Vagina (tissue), 2 donors: ENCODE measurements at regions not wholly inside any gene's neighbourhood (a gene's known extent, or its start where the extent isn't known, plus 50 kb on each side); places are given as distances from the start of the nearest gene placed in this dataset.

Source experiments
- DNase-seq, 2 donors: peaks; one replicate each; pipeline ENCODE4 v3.0.0-alpha.2; 2017; ENCODE audit errors: extremely low spot score in 2 of 2
- H3K27ac ChIP-seq: fragments of 200-600 bp; sonication (generic); one replicate; pipeline ENCODE4 v1.5.1; 2019
- H3K27me3 ChIP-seq: fragments of 200-600 bp; sonication (generic); one replicate; pipeline ENCODE4 v1.5.1; 2019
- H3K36me3 ChIP-seq, 2 donors: fragments of 200-600 bp; sonication (generic); one replicate each; pipeline ENCODE4 v1.5.1; 2017 to 2019
- H3K4me1 ChIP-seq: fragments of 200-600 bp; sonication (generic); one replicate; pipeline ENCODE4 v1.5.1; 2019
- H3K4me3 ChIP-seq, 2 donors: fragments of 200-600 bp; sonication (generic); 1 replicate in 1 of 2; 2 replicates in 1 of 2; pipeline ENCODE4 v1.5.1; 2016 to 2019
- H3K9me3 ChIP-seq: fragments of 200-600 bp; sonication (generic); one replicate; pipeline ENCODE4 v1.5.1; 2019
- CTCF ChIP-seq, 3 experiments: fragments of 450-650 bp in 2 of 3; fragments of 200-600 bp in 1 of 3; sonication (generic) in 1 of 3; IDR thresholded peaks; one replicate each; pipeline ENCODE4 v1.5.1; 2017 to 2019; ENCODE audit warnings: antibody characterized with exemption in 3 of 3, mild to moderate bottlenecking in 2 of 3, moderate library complexity in 2 of 3
- POLR2A ChIP-seq, 2 donors: fragments of 450-650 bp; IDR thresholded peaks; one replicate each; pipeline ENCODE4 v1.6.1; 2017; ENCODE audit warnings: antibody characterized with exemption in 2 of 2, mild to moderate bottlenecking in 2 of 2, moderate library complexity in 2 of 2
- POLR2AphosphoS5 ChIP-seq, 2 donors: sonication (generic); formaldehyde crosslinking; IDR thresholded peaks; one replicate each; pipeline ENCODE4 v1.9.0; 2017; ENCODE audit warnings: antibody characterized with exemption in 2 of 2, mild to moderate bottlenecking in 2 of 2, low read depth in 1 of 2; ENCODE audit not compliant: insufficient read depth in 1 of 2
- intact Hi-C: fragments of 100-400 bp; cut with DNase I; formaldehyde crosslinking; loops from one replicate; pipeline ENCODE4 v1.15.1; 2023

- no peak for DNase-seq
- Histone ChIP-seq H3K9me3 (no peaks in the 10 kb centered on the region), H3K36me3 (no peaks in the 10 kb centered on the region), H3K27me3 (no peaks in the 10 kb centered on the region), H3K4me1 (peaks cover 48% of the 10 kb centered on the region), H3K27ac (peak overlapping the region; percentile 51), H3K4me3 (no peak overlapping the region)
- intact Hi-C loops, result no loop called here
- TF ChIP-seq POLR2AphosphoS5 (IDR thresholded peaks at IDR 0.05; ENCODE audit: insufficient read depth in 1 of 2, low read depth in 1 of 2) (no peak), POLR2A (IDR thresholded peaks at IDR 0.05) (no peak), CTCF (IDR thresholded peaks at IDR 0.05) (no peak)
Observed at GRCh38 chr2:176748662-176749061, 463.9 kb upstream of the HNRNPA3 start.

GRCh38 chr2:176751314-176752227 lies 461.0 kb upstream of the HNRNPA3 start:
- H3K36me3 ChIP-seq, result no peaks in the 10 kb centered on the region
- intact Hi-C loops, result no loop called here
- no peak overlapping the region for H3K4me3 ChIP-seq
- TF ChIP-seq POLR2AphosphoS5 (IDR thresholded peaks at IDR 0.05; ENCODE audit: insufficient read depth in 1 of 2, low read depth in 1 of 2), result no peak
- no peak for TF ChIP-seq POLR2A (IDR thresholded peaks at IDR 0.05)
- TF ChIP-seq CTCF (IDR thresholded peaks at IDR 0.05), result no peak
- H3K27me3 ChIP-seq, result no peaks in the 10 kb centered on the region
- H3K27ac ChIP-seq, result no peak overlapping the region
- peaks cover 41% of the 10 kb centered on the region for H3K4me1 ChIP-seq
- no peak for DNase-seq
- no peaks in the 10 kb centered on the region for H3K9me3 ChIP-seq

- no peaks in the 10 kb centered on the region for H3K9me3 ChIP-seq
- no peak for DNase-seq
- TF ChIP-seq POLR2AphosphoS5 (IDR thresholded peaks at IDR 0.05; ENCODE audit: insufficient read depth in 1 of 2, low read depth in 1 of 2), result no peak
- no peak for TF ChIP-seq CTCF (IDR thresholded peaks at IDR 0.05)
- no peak for TF ChIP-seq POLR2A (IDR thresholded peaks at IDR 0.05)
- no peaks in the 10 kb centered on the region for H3K36me3 ChIP-seq
- intact Hi-C loops, result no loop called here
- H3K4me1 ChIP-seq, result peaks cover 41% of the 10 kb centered on the region
- no peaks in the 10 kb centered on the region for H3K27me3 ChIP-seq
- no peak overlapping the region for H3K27ac ChIP-seq
- no peak overlapping the region for H3K4me3 ChIP-seq
Observed at GRCh38 chr2:176752295-176752694, 460.3 kb upstream of the HNRNPA3 start.

- intact Hi-C loops, result no loop called here
- peaks cover 38% of the 10 kb centered on the region for H3K4me1 ChIP-seq
- no peak for TF ChIP-seq CTCF (IDR thresholded peaks at IDR 0.05)
- no peak for TF ChIP-seq POLR2AphosphoS5 (IDR thresholded peaks at IDR 0.05; ENCODE audit: insufficient read depth in 1 of 2, low read depth in 1 of 2)
- no peak for TF ChIP-seq POLR2A (IDR thresholded peaks at IDR 0.05)
- H3K27me3 ChIP-seq, result no peaks in the 10 kb centered on the region
- H3K4me3 ChIP-seq, result no peak overlapping the region
- no peaks in the 10 kb centered on the region for H3K9me3 ChIP-seq
- H3K27ac ChIP-seq, result no peak overlapping the region
- DNase-seq, result no peak
- no peaks in the 10 kb centered on the region for H3K36me3 ChIP-seq
Observed at GRCh38 chr2:176753205-176753604, 459.4 kb upstream of the HNRNPA3 start.
